ENCODE measurements at regions not wholly inside any gene's neighbourhood (a gene's known extent, or its start where the extent isn't known, plus 50 kb on each side); places are given as distances from the start of the nearest gene placed in this dataset.

DNA sequence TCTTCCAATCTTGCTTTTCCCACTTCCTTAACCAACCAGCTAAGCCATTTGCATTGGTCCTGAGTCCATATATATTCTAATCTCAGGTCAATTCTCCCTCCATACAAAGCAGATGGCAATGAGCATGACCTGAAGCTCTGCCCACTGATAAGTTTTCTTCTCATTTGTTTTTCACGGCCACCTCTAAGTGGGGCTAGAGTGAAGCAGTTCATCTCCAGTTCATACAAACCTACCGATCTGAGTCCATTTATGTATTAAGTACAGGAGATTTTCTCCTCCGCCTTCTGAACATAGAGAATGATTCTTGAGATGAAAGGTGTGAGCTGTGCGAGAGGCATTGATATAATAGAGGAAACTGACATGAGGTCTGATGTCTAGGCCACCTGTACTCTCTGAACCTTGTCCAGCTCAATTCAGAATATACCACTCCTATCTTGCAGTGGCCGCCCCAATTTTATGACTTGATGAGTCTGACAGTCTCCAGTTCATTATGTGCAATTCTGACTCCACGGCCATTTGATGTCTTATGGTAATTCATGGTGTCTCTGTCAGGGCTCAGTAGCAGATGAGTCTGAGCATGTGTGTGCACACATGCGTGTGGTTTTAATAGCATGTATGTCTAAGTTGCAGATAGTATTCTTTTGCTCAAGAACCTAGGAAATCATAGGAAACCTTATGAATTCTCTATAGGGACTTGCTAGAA is 329.8 kb downstream of the PMP22 start:
- Mint-ChIP-seq H3K9me3 (no peaks in the 10 kb centered on the region), H3K4me3 (no peak overlapping the region), H3K4me1 (no peaks in the 10 kb centered on the region), H3K36me3 (ENCODE audit: low read depth) (no peaks in the 10 kb centered on the region), H3K27me3 (peaks cover 14% of the 10 kb centered on the region), H3K27ac (no peak overlapping the region)
- ATAC-seq (replicated peaks): no peak

DNA sequence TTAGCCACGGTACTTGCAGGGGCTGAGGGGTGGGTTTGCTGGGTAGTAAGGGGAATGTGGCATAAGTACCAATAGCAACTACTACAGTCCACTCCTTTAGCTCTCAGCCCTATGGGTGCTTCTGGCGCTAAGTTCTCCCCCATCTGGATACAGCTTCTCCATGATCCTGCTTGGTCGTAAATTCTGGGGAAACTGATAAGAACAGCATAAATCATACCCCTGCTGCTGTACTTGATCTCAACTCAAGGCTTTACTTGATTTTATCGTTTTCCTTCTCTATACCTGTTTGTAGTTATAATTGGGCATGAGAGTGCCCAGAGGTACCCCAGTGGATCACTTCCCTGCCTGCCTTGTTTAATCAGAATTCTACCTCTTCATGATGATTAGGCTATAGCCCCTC is 331.4 kb downstream of the PMP22 start:
- Mint-ChIP-seq H3K4me3 (no peak overlapping the region), H3K36me3 (ENCODE audit: low read depth) (no peaks in the 10 kb centered on the region), H3K27me3 (peaks cover 18% of the 10 kb centered on the region), H3K9me3 (no peaks in the 10 kb centered on the region), H3K27ac (no peak overlapping the region), H3K4me1 (no peaks in the 10 kb centered on the region)
- ATAC-seq (replicated peaks): no peak

DNA sequence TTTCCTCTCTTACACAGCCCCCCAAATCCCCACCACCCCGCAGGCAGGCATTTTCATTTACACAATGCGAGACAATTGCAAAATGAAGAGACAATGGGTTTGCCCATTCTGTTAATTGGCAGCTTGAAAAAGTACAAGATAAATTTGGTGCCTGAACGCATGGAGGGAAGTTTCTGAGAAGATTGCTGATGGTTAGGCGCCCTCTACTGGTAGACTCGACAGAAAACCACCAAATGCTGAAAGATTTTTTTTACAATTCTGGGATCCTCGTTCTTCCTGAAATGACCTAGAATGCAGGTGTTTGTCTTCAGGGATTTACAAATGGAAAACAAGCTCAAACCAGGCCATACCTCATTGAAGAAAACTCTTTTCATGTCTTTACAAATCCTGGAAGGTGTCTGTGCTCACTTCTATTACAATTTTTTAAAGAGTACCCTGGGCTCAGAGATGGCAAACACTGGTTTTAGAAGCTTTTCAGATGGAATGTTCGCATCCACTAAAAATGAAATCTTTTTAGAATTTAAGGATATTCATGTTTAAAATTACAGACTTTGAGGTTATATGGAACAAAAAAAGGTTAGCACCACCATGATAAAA is 338.5 kb downstream of the PMP22 start:
- H3K36me3 Mint-ChIP-seq (ENCODE audit: low read depth): no peaks in the 10 kb centered on the region
- H3K27ac Mint-ChIP-seq: no peak overlapping the region
- no peak for ATAC-seq (replicated peaks)
- peaks cover 11% of the 10 kb centered on the region for H3K27me3 Mint-ChIP-seq
- no peaks in the 10 kb centered on the region for H3K9me3 Mint-ChIP-seq
- no peaks in the 10 kb centered on the region for H3K4me1 Mint-ChIP-seq
- no peak overlapping the region for H3K4me3 Mint-ChIP-seq

GRCh38 chr17:14926073-14926472 is 339.1 kb downstream of the PMP22 start:
- Mint-ChIP-seq H3K4me3 (no peak overlapping the region), H3K36me3 (ENCODE audit: low read depth) (no peaks in the 10 kb centered on the region), H3K27me3 (peaks cover 11% of the 10 kb centered on the region), H3K9me3 (no peaks in the 10 kb centered on the region), H3K4me1 (no peaks in the 10 kb centered on the region), H3K27ac (no peak overlapping the region)
- ATAC-seq (replicated peaks): no peak

GRCh38 chr17:14925498-14925897 is 339.6 kb downstream of the PMP22 start:
- H3K4me1 Mint-ChIP-seq: no peaks in the 10 kb centered on the region

DNA sequence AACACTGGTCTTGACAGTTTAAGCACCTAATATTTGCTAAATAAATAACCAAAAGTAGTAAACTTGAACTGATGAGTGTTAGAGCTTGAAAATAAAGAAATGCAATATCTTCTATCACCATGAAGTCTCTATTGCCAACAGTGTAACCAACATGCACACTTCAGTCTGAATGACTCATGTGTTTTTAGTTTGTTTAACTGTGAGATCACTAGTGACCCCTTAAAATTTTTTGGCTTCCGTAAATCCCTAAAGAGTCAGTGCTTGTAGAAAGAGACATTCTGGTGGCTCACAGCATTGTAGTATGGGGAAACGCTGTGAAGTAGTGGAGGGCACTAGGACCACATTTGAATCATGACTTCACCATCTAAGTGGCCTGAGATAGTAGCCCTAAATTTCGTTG is 341.1 kb downstream of the PMP22 start:
- Mint-ChIP-seq H3K4me1 (no peaks in the 10 kb centered on the region), H3K27me3 (peaks cover 11% of the 10 kb centered on the region), H3K4me3 (no peak overlapping the region), H3K9me3 (no peaks in the 10 kb centered on the region), H3K36me3 (ENCODE audit: low read depth) (no peaks in the 10 kb centered on the region), H3K27ac (no peak overlapping the region)
- no peak for ATAC-seq (replicated peaks)

More at GRCh38 chr17:14925498-14925897, 339.6 kb downstream of the PMP22 start:
- Mint-ChIP-seq H3K4me3 (no peak overlapping the region), H3K27me3 (peaks cover 11% of the 10 kb centered on the region), H3K27ac (no peak overlapping the region), H3K36me3 (ENCODE audit: low read depth) (no peaks in the 10 kb centered on the region), H3K9me3 (no peaks in the 10 kb centered on the region)
- no peak for ATAC-seq (replicated peaks)

DNA sequence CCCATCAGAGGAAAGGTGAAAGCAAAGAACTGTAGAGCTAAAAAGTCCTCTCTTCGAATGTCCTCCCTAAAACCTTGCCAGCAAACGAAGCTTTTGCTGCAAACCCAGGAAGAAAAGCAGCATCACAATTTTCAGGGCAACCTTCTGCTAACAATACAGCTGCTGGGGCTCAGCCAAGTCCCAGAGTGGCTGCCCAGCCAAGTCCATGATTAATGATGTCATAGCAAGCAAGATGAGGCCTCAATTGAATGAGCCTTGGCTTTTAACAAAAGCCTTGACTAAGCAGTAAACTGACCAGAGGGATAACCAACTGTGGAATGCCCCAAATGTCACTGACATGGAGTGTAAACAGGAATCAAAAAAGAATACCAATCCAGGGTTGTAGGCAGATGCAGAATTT is 342.7 kb downstream of the PMP22 start:
- Mint-ChIP-seq H3K27ac (no peak overlapping the region), H3K9me3 (no peaks in the 10 kb centered on the region), H3K4me3 (no peak overlapping the region), H3K27me3 (peaks cover 6% of the 10 kb centered on the region), H3K4me1 (no peaks in the 10 kb centered on the region), H3K36me3 (ENCODE audit: low read depth) (no peaks in the 10 kb centered on the region)
- ATAC-seq (replicated peaks): no peak

- Mint-ChIP-seq H3K4me1 (no peaks in the 10 kb centered on the region), H3K27ac (no peak overlapping the region), H3K27me3 (peaks cover 3% of the 10 kb centered on the region), H3K4me3 (no peak overlapping the region), H3K36me3 (ENCODE audit: low read depth) (no peaks in the 10 kb centered on the region), H3K9me3 (no peaks in the 10 kb centered on the region)
- ATAC-seq (replicated peaks): no peak
Observed at GRCh38 chr17:14921936-14922335, 343.2 kb downstream of the PMP22 start.

DNA sequence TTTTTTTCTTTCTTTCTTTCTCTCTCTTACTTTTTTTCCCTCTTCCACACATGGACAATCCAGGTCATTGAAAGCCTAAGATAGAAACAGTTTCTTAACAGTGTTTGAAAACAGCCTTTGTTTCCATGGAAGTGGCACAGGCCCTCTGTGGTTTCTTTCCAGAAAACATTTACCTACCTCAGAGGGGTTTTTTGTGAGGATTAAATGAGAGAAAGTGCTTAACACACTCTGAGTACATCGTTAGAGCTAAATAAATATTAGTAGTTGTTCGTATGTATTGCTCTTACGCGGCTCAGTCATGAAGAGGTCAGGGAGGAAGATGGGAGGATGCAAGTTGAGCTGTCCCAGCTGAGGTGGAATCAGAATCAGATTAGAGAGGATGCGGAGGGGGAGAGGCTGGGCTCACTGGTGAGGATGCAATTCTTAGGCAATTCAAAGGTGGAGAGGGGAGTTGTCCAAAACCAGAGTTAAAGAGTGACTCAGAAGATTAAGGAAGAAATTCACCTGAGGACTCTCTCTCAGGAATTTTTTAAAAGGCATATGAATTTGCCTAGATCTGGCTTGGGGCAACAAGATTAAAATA is 345.4 kb downstream of the PMP22 start:
- Mint-ChIP-seq H3K4me1 (no peaks in the 10 kb centered on the region), H3K4me3 (no peak overlapping the region), H3K27ac (no peak overlapping the region), H3K27me3 (peaks cover 3% of the 10 kb centered on the region), H3K36me3 (ENCODE audit: low read depth) (no peaks in the 10 kb centered on the region), H3K9me3 (no peaks in the 10 kb centered on the region)
- ATAC-seq (replicated peaks): no peak

- Mint-ChIP-seq H3K4me3 (no peak overlapping the region), H3K4me1 (no peaks in the 10 kb centered on the region), H3K27me3 (peaks cover 3% of the 10 kb centered on the region), H3K27ac (no peak overlapping the region), H3K9me3 (no peaks in the 10 kb centered on the region), H3K36me3 (ENCODE audit: low read depth) (no peaks in the 10 kb centered on the region)
- ATAC-seq (replicated peaks): no peak
Observed at GRCh38 chr17:14919094-14919493, 346.0 kb downstream of the PMP22 start.

DNA sequence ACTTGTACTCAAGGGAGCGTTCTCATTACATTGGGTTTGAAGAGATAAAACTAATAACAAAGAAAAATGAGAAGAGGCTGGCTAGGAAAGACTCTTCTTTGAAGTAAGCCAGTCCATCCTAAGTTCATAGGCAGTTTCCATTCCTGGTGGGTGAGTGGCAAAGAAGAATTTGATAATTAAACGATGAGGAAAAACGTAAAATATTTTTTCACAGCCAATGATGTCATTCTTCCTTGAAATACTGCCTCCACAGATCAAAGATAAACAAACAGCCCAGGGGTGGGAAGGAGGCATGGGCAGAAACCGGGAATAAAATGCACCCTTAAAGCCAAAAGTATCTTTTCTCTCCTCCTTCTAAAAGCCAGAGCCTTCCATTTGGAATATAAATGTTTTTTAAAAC is 346.6 kb downstream of the PMP22 start:
- no peak for ATAC-seq (replicated peaks)
- H3K27ac Mint-ChIP-seq: no peak overlapping the region
- H3K9me3 Mint-ChIP-seq: peaks cover 3% of the 10 kb centered on the region
- no peaks in the 10 kb centered on the region for H3K36me3 Mint-ChIP-seq (ENCODE audit: low read depth)
- no peak overlapping the region for H3K4me3 Mint-ChIP-seq
- H3K27me3 Mint-ChIP-seq: peaks cover 9% of the 10 kb centered on the region
- H3K4me1 Mint-ChIP-seq: no peaks in the 10 kb centered on the region

DNA sequence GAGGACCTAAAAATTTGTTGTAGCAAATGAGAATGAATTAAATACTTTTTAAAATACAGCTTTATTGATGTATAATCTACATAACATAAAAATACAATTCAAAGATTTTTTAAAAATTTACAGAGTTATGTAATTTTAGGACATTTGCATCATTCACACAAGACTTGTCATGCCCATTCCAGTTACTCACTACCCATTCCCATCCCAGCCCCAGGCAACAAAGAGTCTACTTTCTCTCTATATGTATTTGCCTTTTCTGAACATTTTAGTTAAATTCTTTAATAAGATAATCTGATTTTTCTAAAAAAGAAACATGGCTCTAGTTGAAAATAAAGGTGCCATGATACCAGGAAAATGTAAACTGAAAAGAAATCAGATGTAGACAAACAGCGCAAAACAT is 354.2 kb downstream of the PMP22 start:
- H3K4me1 Mint-ChIP-seq: no peaks in the 10 kb centered on the region
- H3K27me3 Mint-ChIP-seq: peaks cover 13% of the 10 kb centered on the region
- H3K4me3 Mint-ChIP-seq: no peak overlapping the region
- no peak for ATAC-seq (replicated peaks)
- no peak overlapping the region for H3K27ac Mint-ChIP-seq
- H3K9me3 Mint-ChIP-seq: peaks cover 9% of the 10 kb centered on the region
- H3K36me3 Mint-ChIP-seq (ENCODE audit: low read depth): no peaks in the 10 kb centered on the region

DNA sequence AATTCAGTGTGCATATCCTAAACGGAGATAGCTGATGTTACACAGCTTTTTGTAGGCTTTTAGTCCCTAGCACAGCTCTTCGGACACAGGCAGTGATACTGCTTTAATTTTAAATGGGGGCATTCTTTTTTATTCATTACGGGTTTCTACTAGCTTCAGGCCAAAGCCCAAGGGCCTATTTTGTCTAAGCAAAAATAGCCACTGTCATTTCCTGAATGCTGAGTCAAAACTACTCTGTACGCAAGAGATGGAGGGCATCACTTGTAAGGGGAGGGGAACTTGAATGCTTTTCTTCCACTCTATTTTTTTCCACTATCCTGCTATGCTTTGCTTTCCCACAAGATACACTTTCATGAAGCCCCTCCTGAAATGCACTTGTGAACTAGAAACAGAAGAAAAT is 360.7 kb downstream of the PMP22 start:
- no peak for ATAC-seq (replicated peaks)
- H3K4me1 Mint-ChIP-seq: no peaks in the 10 kb centered on the region
- no peak overlapping the region for H3K27ac Mint-ChIP-seq

GRCh38 chr17:14903854-14904253 is 361.3 kb downstream of the PMP22 start:
- Mint-ChIP-seq H3K27ac (no peak overlapping the region), H3K27me3 (peaks cover 17% of the 10 kb centered on the region), H3K9me3 (no peaks in the 10 kb centered on the region), H3K36me3 (ENCODE audit: low read depth) (no peaks in the 10 kb centered on the region), H3K4me1 (no peaks in the 10 kb centered on the region), H3K4me3 (no peak overlapping the region)
- ATAC-seq (replicated peaks): no peak

More for the DNA sequence above, 360.7 kb downstream of the PMP22 start:
- H3K36me3 Mint-ChIP-seq (ENCODE audit: low read depth): no peaks in the 10 kb centered on the region
- peaks cover 17% of the 10 kb centered on the region for H3K27me3 Mint-ChIP-seq
- H3K9me3 Mint-ChIP-seq: no peaks in the 10 kb centered on the region
- no peak overlapping the region for H3K4me3 Mint-ChIP-seq

GRCh38 chr17:14902803-14903202 is 362.3 kb downstream of the PMP22 start:
- no peak for ATAC-seq (replicated peaks)

More at GRCh38 chr17:14902803-14903202, 362.3 kb downstream of the PMP22 start:
- peaks cover 17% of the 10 kb centered on the region for H3K27me3 Mint-ChIP-seq
- H3K27ac Mint-ChIP-seq: no peak overlapping the region
- no peaks in the 10 kb centered on the region for H3K4me1 Mint-ChIP-seq
- H3K36me3 Mint-ChIP-seq (ENCODE audit: low read depth): no peaks in the 10 kb centered on the region
- H3K9me3 Mint-ChIP-seq: no peaks in the 10 kb centered on the region
- H3K4me3 Mint-ChIP-seq: no peak overlapping the region
